ENCODE measurements at regions not wholly inside any gene's neighbourhood (a gene's known extent, or its start where the extent isn't known, plus 50 kb on each side); places are given as distances from the start of the nearest gene placed in this dataset.
"Not testable (repeated sequence)": the region's sequence is repeated elsewhere in the genome, so short reads cannot be mapped to it uniquely, and the experiment has no call there.

GRCh38 chr14:23884541-23884904 is 69.0 kb upstream of the DHRS4 start:
- CTCF ChIA-PET: interaction anchor here (1.3 to 2.8 kb wide), 4 partner anchors 10 to 253 kb away, joined by 3 to 10 read pairs (median 6); no protein-coding TSS in a partner anchor

GRCh38 chr14:23887536-23887935 is 66.0 kb upstream of the DHRS4 start:
- DNase-seq (ENCODE audit: extremely low spot score): no peak
- CTCF ChIA-PET: interaction anchor here (0.6 kb wide), 1 partner anchor 21 kb away, joined by 3 read pairs; no protein-coding TSS in a partner anchor
- TF ChIP-seq CTCF (IDR thresholded peaks at IDR 0.05; ENCODE audit: control extremely low read depth, extremely low read depth, low read depth, missing control alignments): no peak
- POLR2A ChIA-PET: no interaction called here

More at GRCh38 chr14:23884541-23884904, 69.0 kb upstream of the DHRS4 start:
- POLR2A ChIA-PET: no interaction called here
- DNase-seq (ENCODE audit: extremely low spot score): no peak
- TF ChIP-seq CTCF (IDR thresholded peaks at IDR 0.05; ENCODE audit: control extremely low read depth, extremely low read depth, low read depth, missing control alignments): no peak

GRCh38 chr14:23891717-23892116 is 61.9 kb upstream of the DHRS4 start:
- DNase-seq (ENCODE audit: extremely low spot score); POLR2A ChIA-PET: not testable (repeated sequence)
- CTCF ChIA-PET: interaction anchor here (0.9 to 1.8 kb wide), 5 partner anchors 9 to 55 kb away, joined by 3 to 5 read pairs (median 4); no protein-coding TSS in a partner anchor

DNA sequence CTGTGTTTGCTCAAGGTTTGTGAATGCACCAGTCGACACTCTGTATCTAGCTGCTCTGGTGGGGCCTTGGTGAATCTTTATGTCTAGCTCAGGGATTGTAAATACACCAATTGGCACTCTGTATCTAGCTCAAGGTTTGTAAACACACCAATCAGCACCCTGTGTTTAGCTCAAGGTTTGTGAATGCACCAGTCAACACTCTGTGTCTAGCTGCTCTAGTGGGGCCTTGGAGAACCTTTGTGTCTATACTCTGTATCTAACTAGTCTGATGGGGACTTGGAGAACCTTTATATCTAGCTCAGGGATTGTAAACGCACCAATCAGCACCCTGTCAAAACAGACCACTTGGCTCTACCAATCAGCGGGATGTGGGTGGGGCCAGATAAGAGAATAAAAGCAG is 61.3 kb upstream of the DHRS4 start:
- POLR2A ChIA-PET; DNase-seq (ENCODE audit: extremely low spot score): not testable (repeated sequence)
- CTCF ChIA-PET: interaction anchor here (0.9 to 3.1 kb wide), 4 partner anchors 10 to 260 kb away, joined by 3 to 10 read pairs (median 4); no protein-coding TSS in a partner anchor

- CTCF ChIA-PET: interaction anchor here (0.9 to 3.1 kb wide), 4 partner anchors 12 to 263 kb away, joined by 3 to 10 read pairs (median 7); no protein-coding TSS in a partner anchor
- DNase-seq (ENCODE audit: extremely low spot score): no peak
- POLR2A ChIA-PET: no interaction called here
- TF ChIP-seq CTCF (IDR thresholded peaks at IDR 0.05; ENCODE audit: control extremely low read depth, extremely low read depth, low read depth, missing control alignments): no peak
Measured at GRCh38 chr14:23894362-23895052, 59.1 kb upstream of the DHRS4 start.

GRCh38 chr14:23895053-23895419 is 58.5 kb upstream of the DHRS4 start:
- DNase-seq (ENCODE audit: extremely low spot score): no peak
- POLR2A ChIA-PET: no interaction called here
- TF ChIP-seq CTCF (IDR thresholded peaks at IDR 0.05; ENCODE audit: control extremely low read depth, extremely low read depth, low read depth, missing control alignments): no peak
- CTCF ChIA-PET: interaction anchor here (1.2 to 3.1 kb wide), 5 partner anchors 12 to 263 kb away, joined by 3 to 11 read pairs (median 10); no protein-coding TSS in a partner anchor

DNA sequence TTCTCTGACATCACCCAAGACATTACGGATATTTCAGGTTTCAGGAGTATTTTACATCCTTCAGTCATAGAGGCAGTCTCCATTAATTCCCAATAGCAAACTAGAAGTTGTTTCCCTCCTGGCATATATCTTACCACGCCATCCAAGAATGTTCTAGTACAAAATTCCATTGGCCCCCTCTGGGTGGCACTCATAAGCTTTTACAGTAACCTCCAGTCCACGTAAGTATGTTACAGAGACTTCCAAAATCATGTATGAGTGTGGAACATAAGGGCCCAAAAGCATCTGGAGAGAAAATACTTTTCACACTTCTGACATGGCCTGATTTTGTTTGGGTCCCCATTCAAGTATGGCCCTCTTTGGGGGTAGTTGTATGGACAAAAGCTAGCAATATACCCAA is 58.1 kb upstream of the DHRS4 start:
- DNase-seq (ENCODE audit: extremely low spot score): no peak
- TF ChIP-seq CTCF (IDR thresholded peaks at IDR 0.05; ENCODE audit: control extremely low read depth, extremely low read depth, low read depth, missing control alignments): no peak
- ChIA-PET CTCF (interaction anchor here (1.2 to 2.2 kb wide), 3 partner anchors 13 to 37 kb away, joined by 3 to 11 read pairs (median 4); no protein-coding TSS in a partner anchor), POLR2A (no interaction called here)

Data from GM10248 (cell line).